NCI-H146 treated with DMSO at 0.1 percent for 48 hours (cell line): ENCODE measurements at regions not wholly inside any gene's neighbourhood (a gene's known extent, or its start where the extent isn't known, plus 50 kb on each side); places are given as distances from the start of the nearest gene placed in this dataset.
"Not testable (repeated sequence)": the region's sequence is repeated elsewhere in the genome, so short reads cannot be mapped to it uniquely, and the experiment has no call there.

Source experiments
- DNase-seq: peaks from one replicate; lab custom pipeline; 2025; ENCODE audit not compliant: unreplicated experiment; lab: John Stamatoyannopoulos, UW

DNA sequence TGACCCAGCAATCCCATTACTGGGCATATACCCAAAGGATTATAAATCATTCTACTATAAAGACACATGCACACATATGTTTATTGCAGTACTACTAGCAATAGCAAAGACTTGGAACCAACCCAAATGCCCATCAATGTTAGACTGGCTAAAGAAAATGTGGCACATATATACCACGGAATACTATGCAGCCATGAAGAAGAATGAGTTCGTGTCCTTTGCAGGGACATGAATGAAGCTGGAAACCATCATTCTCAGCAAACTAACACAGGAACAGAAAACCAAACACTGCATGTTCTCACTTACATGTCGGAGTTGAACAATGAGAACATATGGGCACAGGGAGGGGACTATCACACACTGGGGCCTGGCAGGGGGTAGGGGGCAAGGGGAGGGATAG is 183.0 kb downstream of the HACE1 start:
- DNase-seq, result not testable (repeated sequence)

DNA sequence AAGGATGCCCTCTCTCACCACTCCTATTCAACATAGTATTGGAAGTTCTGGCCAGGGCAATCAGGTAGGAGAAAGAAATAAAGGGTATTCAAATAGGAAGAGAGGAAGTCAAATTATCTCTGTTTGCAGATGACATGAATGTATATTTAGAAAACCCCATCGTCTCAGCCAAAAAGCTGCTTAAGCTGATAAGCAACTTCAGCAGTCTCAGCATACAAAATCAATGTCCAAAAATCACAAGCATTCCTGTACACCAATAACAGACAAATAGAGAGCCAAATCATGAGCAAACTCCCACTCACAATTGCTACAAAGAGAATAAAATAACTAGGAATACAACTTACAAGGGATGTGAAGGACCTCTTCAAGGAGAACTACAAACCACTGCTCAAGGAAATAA is 184.6 kb downstream of the HACE1 start:
- not testable (repeated sequence) for DNase-seq

DNA sequence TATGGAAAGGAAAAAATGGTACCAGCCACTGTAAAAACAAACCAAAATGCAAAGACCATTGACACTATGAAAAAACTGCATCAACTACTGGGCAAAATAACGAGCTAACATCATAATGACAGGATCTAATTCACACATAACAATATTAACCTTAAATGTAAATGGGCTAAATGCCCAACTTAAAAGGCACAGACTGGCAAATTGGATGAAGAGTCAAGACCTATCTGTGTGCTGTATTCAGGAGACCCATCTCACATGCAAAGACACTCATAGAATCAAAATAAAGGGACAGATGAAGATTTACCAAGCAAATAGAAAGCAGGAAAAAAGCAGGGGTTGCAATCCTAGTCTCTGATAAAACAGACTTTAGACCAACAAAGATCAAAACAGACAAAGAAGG is 186.6 kb downstream of the HACE1 start:
- DNase-seq, result not testable (repeated sequence)

DNA sequence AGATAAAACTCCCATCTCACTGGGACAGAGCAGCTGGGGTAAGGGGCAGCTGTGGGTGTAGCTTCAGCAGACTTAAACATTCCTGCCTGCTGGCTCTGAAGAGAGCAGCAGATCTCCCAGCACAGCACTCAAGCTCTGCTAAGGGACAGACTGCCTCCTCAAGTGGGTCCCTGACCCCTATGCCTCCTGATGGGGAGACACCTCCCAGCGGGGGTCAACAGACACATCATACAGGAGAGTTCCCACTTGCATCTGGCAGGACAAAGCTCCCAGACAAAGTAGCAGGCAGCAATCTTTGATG is 188.2 kb downstream of the HACE1 start:
- not testable (repeated sequence) for DNase-seq

DNA sequence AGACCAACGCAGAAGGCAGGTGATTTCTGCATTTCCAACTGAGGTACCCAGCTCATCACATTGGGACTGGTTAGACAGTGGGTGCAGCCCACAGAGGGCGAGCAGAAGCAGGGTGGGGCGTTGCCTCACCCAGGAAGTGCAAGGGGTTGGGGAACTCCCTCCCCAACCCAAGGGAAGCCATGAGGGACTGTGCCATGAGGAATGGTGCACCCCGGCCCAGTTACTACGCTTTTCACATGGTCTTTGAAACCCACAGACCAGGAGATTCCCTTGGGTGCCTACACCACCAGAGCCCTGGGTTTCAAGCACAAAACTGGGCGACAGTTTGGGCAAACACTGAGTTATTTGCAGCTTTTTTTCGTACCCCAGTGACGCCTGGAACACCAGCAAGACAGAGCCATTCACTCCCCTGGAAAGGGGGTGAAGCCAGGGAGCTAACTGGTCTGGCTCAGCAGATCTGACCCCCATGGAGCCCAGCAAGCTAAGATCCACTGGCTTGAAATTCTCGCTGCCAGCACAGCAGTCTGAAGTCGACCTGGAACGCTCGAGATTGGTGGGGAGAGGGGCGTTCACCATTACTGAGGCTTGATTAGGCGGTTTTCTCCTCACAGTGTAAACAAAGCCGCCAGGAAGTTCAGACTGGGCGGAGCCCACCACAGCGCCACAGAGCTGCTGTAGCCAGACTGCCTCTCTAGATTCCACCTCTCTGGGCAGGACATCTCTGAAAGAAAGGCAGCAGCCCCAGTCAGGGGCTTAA is 188.7 kb downstream of the HACE1 start:
- DNase-seq, result peak; percentile 15

DNA sequence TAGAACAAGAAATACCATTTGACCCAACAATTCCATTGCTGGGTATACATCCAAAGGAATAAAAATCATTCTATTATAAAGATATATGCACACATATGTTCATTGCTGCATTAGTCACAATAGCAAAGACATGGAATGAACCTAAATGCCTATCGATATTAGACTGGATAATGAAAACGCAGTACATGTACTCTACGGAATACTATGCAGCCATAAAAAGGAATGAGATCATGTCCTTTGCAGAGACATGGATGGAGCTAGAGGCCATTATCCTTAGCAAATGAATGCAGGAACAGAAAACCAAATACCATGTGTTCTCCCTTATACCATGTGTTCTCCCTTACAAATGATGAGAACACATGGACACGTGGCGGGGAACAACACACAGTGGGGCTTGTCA is 190.2 kb downstream of the HACE1 start:
- DNase-seq, result no peak

DNA sequence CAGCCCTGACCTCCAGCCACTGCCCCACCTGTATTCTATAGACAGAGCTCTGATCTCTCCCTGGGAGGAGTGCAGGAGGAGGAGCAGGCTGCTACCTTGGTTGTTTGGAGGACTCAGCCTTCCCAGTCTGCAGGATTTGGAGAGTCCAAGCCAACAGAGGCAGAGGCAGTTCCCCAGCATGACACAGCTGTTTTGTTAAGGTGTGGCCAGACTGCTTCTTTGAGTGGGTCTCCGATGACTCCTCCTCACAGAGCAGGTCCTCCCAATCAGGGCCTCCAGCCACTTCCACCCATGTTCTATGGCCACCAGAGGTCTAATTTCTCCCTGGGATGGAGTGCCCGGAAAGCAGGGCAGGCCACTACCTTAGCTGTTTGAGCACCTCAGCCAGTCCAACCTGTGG is 203.5 kb downstream of the HACE1 start:
- DNase-seq, result no peak

DNA sequence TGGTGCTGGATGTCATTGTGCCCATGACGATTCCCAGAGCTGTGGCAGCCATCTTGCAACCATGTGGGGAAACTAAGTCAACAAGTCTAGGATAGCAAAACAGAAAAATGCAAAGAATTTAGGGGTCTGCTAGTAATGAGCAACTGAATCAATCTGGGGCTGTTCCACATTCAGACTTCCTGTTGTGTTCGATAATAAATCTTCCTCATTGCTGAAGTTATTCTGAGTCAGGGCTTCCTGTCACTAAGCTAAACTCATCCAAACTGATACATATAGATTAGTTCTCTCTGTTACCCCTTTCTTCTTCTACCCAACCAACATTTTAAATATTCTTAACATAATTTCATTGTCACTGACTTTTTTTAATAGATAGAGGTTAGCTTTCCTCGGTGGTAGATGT is 205.9 kb downstream of the HACE1 start:
- DNase-seq, result no peak

DNA sequence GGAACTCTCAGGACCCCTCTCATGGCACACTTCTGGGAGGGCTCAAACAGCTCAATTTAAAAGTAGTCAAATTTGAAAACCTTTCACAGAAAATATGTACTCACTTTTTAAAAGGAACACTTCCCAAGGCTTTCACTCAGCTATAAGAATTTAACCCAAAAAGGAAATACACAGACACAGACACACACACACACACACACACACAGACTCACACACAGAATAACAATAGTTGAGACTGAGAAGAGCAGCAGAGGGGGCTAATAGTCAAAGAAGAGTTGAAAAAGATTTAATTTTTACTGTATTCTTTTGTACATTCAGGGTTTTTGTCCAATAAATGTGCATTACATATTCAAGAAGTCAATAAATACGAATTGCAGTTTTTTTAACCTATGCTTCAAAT is 211.4 kb downstream of the HACE1 start:
- no peak for DNase-seq

DNA sequence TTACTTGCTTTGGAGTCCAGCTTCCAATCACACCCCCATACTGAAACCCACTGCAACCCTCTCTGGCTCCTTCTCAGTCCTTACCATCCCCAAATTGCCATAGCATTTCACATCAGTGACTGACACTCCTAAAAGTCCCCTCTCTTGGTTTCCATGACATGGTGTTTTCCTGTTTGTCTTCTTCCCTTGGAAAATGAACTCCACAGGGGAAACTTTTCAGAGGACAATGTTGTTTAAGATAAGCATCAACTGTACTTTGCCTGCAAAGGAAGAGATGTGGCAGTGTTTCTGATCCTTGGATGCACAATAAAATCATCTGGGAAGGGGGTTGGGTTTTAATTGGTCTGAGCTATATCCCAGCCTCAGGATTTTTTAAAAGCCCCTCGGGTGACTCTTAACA is 214.9 kb downstream of the HACE1 start:
- no peak for DNase-seq

DNA sequence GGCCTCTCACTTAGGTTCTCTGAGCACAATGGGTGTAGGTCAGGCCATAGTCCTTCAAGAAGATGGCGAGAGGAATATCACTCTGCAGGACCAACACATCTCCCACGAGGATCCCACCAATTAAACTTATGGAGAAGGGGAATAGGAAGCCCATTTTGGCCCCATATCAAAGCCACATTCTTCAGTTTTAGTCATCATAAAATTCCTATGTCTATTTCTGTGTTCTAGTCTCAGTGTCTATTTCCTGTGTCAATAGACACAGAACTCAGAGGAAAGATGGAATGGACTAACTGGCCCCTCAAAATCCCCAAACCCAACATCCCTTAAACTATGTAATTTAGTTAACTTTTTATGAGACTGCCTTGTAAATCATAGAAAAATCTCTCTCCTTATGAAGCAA is 216.8 kb downstream of the HACE1 start:
- no peak for DNase-seq

DNA sequence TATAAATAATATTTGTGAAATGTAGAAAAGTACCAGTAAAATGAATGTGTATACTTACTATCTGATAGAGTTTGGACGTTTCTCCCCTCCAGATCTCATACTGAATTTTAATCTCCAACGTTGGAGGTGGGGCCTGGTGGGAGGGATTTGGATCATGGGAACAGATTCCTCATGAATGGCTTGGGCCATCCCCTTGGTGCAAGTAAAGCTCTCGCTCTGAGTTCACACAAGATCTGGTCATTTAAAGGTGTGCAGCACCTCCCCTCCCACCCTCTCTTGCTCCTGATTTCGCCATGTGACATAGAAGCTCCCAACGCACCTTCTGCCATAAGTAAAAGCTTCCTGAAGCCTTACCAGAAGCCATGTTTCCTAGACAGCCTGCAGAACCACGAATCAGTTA is 219.0 kb downstream of the HACE1 start:
- DNase-seq, result no peak

DNA sequence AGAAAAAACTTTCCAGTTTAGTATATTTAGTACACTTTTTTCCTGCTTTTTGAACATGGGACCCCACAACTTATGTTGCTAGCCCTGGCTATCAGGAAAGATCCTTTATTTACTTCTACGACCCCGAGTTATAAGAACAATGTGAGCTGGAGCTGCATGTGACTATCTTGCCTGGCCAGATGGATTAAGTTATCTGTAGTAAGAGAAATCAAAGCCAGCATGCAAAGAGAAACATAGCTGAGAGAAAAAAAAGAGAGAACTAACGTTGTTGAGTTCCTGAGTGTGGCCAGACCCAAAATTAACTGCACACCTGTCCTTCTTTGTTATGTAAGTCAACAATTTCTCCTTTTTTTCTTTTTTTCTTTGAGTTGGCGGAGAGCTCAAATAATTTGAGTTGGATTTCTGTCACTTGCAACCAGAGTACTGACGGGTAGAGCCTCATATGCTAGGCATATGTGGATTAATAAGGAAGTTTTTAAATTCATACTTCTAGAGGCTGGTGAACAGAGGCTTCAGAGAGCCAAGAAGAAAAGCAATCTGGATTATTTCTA is 219.5 kb downstream of the HACE1 start:
- no peak for DNase-seq

DNA sequence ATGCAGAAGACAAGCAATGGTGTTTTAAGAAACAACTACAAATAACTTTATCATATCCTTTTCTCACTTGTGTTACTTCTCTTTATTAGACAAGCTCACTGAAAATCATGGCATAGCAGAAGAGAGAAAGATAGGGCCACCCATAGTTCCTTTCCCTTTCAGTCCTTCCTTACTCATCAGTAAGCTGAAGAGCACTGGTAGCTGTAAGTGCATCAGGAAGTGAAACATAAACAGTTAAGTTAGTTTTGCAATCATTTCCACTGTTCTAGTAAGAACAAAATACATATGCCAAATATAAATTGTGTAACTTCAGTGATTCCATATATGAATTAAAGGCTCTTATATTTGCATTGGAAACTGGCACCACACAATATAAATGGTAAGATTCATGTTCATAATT is 220.1 kb downstream of the HACE1 start:
- DNase-seq, result no peak

DNA sequence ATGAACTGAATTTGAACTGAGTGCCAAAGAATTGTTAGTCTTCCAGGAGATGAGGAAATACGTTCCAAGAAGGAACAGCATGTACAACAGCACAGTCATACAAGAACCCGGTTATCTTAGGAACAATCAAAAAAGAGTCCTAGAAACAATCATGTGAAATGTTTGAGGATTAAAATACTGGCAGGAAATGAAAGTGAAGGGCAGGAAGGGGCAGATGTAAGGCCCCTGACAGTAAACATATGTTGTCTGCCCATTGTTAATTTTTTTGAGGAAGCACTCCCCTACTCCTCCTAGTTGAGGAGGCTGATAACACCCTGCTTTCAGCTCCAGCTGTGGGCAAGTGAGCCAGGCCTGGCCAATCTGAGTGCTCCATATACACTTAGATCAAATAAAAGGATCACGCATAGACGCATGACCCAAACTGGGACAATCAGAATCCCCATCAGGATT is 220.9 kb downstream of the HACE1 start:
- DNase-seq, result no peak

DNA sequence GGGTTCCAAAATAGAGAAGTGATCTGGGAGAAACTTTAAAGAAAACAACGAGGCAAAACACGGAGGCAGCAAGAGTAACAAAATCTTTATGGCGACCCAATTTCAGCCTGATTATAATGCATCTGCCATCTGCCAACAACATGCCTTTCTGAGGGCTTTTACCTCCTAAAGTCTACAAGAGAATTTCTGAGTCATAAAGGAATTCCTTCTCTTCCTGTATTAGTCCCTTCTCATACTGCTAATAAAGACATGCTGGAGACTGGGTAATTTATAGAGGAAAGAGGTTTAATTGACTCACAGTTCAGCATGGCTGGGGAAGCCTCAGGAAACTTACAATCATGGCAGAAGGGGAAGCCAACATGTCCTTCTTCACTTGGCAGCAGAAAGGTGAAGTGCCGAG is 226.6 kb downstream of the HACE1 start:
- DNase-seq, result no peak

DNA sequence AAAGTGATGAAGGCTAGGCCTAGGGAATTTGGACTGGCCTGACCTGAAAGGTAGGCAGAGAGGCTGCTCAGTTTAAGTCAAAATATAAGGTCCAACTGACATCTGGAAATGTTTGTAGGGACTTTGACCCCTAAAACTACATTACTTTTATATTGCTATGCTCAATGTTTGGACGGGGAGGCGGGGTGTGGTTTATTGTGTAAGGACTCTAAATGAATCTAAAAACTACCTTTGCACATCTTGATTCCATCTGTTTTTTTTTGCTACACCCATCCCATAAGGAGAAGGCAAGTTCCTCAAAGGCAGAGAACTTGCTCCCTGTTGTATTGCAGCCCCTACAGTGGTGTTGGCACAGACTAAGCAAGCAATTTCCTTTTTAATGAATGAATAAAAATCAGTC is 227.1 kb downstream of the HACE1 start:
- DNase-seq, result no peak

DNA sequence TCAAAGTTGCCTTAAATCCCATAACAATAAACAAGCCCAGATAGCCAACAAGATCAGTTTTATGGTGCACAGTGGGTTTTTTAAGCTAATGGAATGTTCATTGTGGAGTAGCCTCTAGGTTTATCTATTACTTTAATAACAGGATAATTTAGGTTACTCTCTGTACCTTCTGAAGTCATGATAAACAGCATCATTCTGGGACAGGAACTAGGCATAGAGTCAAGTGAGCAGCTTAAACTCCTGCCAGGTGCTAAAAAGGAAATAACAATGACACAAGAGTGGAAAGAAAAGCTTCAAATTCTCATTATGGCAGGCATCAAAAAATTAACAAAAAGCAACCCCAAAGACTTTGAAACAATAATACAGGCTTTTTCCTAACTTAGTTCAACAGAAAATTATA is 228.8 kb downstream of the HACE1 start:
- DNase-seq, result no peak

DNA sequence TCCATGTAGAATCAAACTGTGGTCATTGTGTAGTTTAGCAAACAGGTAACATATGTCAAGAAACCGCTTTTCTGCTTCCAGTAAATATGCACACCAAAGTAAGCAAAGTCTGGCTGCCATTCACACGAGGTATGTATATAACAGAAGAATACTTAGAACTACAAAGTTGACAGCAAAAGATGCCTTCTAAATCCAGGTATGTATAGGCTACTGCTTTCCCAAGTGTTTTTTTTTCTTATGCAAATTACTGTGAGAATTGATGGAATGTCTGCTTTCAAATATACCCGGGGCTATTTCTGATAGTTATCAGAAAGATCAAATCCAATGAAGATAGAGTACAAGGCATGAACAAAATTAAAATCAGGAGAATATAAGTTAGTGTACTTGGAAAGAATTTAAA is 229.2 kb downstream of the HACE1 start:
- no peak for DNase-seq

DNA sequence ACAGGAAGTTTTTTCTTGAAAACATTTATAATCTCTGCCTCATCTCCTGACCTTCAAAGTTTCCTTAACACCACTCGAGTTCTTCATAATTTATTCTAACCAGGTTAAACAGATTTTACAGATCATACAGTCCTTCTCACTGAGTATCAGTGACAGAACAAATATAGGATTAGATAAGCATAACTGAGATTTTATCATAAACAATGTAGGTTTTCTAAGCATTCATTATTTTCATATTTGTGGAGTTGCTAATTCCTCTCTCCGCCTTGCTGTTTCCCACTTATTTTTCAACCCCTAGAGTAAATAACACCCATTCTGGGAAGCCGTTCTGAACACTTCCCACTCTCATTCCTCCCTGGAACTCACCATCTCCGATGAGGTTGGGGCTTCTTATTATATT is 229.9 kb downstream of the HACE1 start:
- no peak for DNase-seq

DNA sequence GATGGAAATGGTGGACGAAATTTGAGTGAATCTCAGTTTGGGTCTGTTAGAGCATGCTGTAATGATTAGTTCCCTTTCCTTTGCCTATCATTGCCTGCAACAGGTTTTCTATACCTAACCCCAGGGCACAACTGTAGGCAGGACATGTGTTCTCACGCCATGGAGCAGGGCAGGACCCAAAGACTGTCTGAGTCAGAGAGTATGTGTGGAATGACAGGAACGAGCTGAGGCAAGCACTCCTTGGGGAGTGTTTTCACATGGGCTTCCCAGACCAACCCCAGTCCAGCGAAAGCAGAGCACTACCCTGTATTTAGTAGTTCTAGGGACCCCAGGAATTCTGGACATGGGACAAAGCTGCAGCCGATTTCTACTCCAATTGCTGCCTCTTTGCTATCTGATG is 234.2 kb downstream of the HACE1 start:
- DNase-seq, result no peak

DNA sequence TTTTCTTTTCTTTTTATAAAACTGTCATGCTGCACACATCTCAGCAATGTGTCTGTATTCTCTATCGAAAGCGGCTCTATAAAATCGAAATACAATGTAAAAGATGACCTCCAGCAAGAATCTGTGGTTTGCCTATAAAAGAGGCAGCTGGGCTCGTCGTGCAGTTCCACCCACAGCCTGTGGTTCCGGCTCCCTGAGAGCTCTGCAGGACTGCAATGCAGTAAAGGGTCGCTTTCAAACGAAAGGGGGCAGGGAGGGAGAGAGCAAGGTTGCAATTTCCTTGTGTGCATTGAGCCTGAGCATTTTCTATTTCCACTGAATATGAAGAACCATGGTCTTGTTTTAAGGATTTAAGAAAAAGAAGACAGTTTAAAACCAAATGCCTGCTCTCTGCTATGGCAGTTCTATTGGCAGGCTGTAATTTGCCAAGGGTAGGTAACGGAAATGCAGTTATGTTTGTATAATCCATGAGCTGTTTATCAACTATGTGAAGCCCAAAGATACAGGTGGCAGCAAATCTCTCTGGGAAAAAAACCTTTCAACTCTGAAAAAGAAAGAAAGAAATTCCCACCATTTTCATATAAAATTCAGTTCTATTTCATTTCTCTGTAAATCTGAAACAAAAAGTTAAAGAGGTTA is 236.5 kb downstream of the HACE1 start:
- no peak for DNase-seq

DNA sequence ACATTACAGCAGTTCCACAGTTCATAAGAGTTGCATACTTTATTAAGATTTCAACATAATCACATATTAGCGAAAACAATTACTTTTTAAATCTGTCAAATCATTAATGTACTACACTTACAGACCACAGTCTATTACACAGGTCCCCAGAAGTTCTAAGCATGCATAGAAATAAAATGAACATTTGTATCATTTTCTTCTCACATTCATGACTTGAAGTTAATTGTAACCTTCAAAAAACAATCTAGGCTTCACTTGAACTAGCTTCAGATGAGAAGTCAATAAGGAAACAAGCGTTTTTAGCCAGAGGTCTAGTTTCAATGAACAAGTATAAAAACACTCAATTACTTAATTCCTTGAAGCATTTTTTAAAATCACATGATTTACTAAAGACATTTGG is 238.3 kb downstream of the HACE1 start:
- no peak for DNase-seq
